ENCODE measurements at regions not wholly inside any gene's neighbourhood (a gene's known extent, or its start where the extent isn't known, plus 50 kb on each side); places are given as distances from the start of the nearest gene placed in this dataset.

GRCh38 chr12:25728056-25728595, 175.0 kb upstream of the LMNTD1 start:
- TF ChIP-seq POLR2A (IDR thresholded peaks at IDR 0.05) (no peak), CTCF (IDR thresholded peaks at IDR 0.05) (no peak)

All from heart left ventricle (tissue), 13 donors.